Left ventricle myocardium inferior (tissue), 1 donor: ENCODE measurements at regions not wholly inside any gene's neighbourhood (a gene's known extent, or its start where the extent isn't known, plus 50 kb on each side); places are given as distances from the start of the nearest gene placed in this dataset.

Experiments used
- DNase-seq: peaks from one replicate; pipeline ENCODE4 v3.0.0-alpha.2; 2020
- H3K27ac ChIP-seq: fragments of 200-600 bp; replicated peaks from 2 replicates; pipeline ENCODE4 v1.8.0; 2021
- H3K27me3 ChIP-seq: fragments of 200-600 bp; 2 replicates; pipeline ENCODE4 v1.8.0; 2021; ENCODE audit warnings: low read depth
- H3K36me3 ChIP-seq: fragments of 200-600 bp; 2 replicates; pipeline ENCODE4 v1.8.0; 2021
- H3K4me1 ChIP-seq: fragments of 200-600 bp; 2 replicates; pipeline ENCODE4 v1.8.0; 2021
- H3K4me3 ChIP-seq: fragments of 200-600 bp; 2 replicates; pipeline ENCODE4 v1.8.0; 2021; ENCODE audit warnings: mild to moderate bottlenecking, moderate library complexity
- H3K9me3 ChIP-seq: fragments of 200-600 bp; replicated peaks from 2 replicates; pipeline ENCODE4 v1.8.0; 2021
- CTCF ChIP-seq: fragments of 200-600 bp; IDR thresholded peaks from 2 replicates; pipeline ENCODE4 v1.8.0; 2021; ENCODE audit warnings: antibody characterized with exemption, mild to moderate bottlenecking, borderline replicate concordance
- intact Hi-C: fragments of 100-400 bp; cut with micrococcal nuclease; formaldehyde crosslinking; loops from one replicate; pipeline ENCODE4 v1.11.0; 2022
- donor health status: DM: no; HTN: yes; CAD: no; lungs with severe emphysema.

- Histone ChIP-seq H3K27ac (no peak overlapping the region), H3K9me3 (peaks cover 4% of the 10 kb centered on the region), H3K36me3 (no peaks in the 10 kb centered on the region), H3K27me3 (peaks cover 42% of the 10 kb centered on the region), H3K4me3 (no peak overlapping the region), H3K4me1 (no peaks in the 10 kb centered on the region)
- DNase-seq, result no peak
- intact Hi-C loops, result no loop called here
- no peak for TF ChIP-seq CTCF
Measured at GRCh38 chr3:61311044-61311443, 59.8 kb upstream of the FHIT start.

GRCh38 chr3:61315871-61316270, 64.6 kb upstream of the FHIT start:
- no peaks in the 10 kb centered on the region for H3K4me1 ChIP-seq
- intact Hi-C loops, result no loop called here
- H3K27me3 ChIP-seq, result peaks cover 45% of the 10 kb centered on the region
- H3K4me3 ChIP-seq, result no peak overlapping the region
- no peaks in the 10 kb centered on the region for H3K9me3 ChIP-seq
- no peaks in the 10 kb centered on the region for H3K36me3 ChIP-seq
- no peak for DNase-seq
- TF ChIP-seq CTCF, result no peak
- no peak overlapping the region for H3K27ac ChIP-seq

GRCh38 chr3:61323094-61323493, 71.8 kb upstream of the FHIT start:
- H3K27me3 ChIP-seq, result peaks cover 17% of the 10 kb centered on the region
- H3K27ac ChIP-seq, result no peak overlapping the region
- TF ChIP-seq CTCF, result no peak
- no peak for DNase-seq
- H3K4me1 ChIP-seq, result no peaks in the 10 kb centered on the region
- H3K36me3 ChIP-seq, result no peaks in the 10 kb centered on the region
- no peaks in the 10 kb centered on the region for H3K9me3 ChIP-seq
- H3K4me3 ChIP-seq, result no peak overlapping the region
- intact Hi-C loops, result no loop called here

- no peak overlapping the region for H3K27ac ChIP-seq
- H3K4me3 ChIP-seq, result no peak overlapping the region
- intact Hi-C loops, result no loop called here
- H3K27me3 ChIP-seq, result no peaks in the 10 kb centered on the region
- no peak for DNase-seq
- H3K9me3 ChIP-seq, result no peaks in the 10 kb centered on the region
- H3K4me1 ChIP-seq, result no peaks in the 10 kb centered on the region
- TF ChIP-seq CTCF, result no peak
- H3K36me3 ChIP-seq, result no peaks in the 10 kb centered on the region
Measured at GRCh38 chr3:61331929-61332552, 80.8 kb upstream of the FHIT start.

GRCh38 chr3:61333192-61333961, 82.1 kb upstream of the FHIT start:
- no peak for TF ChIP-seq CTCF
- Histone ChIP-seq H3K4me1 (no peaks in the 10 kb centered on the region), H3K36me3 (no peaks in the 10 kb centered on the region), H3K27me3 (no peaks in the 10 kb centered on the region), H3K27ac (no peak overlapping the region), H3K9me3 (no peaks in the 10 kb centered on the region), H3K4me3 (no peak overlapping the region)
- DNase-seq, result no peak
- intact Hi-C loops, result no loop called here
